Hepatocyte (in vitro differentiated cells): ENCODE measurements at regions not wholly inside any gene's neighbourhood (a gene's known extent, or its start where the extent isn't known, plus 50 kb on each side); places are given as distances from the start of the nearest gene placed in this dataset.

Source experiments
- DNase-seq: peaks from one replicate; pipeline ENCODE4 v3.0.0-alpha.2; 2016; ENCODE audit warnings: low spot score
- H2AFZ ChIP-seq: fragments of 200-600 bp; sonication (generic); 2 replicates; pipeline ENCODE4 v1.6.0; 2016; ENCODE audit warnings: antibody characterized with exemption, mild to moderate bottlenecking
- H3K27ac ChIP-seq: fragments of 200-600 bp; sonication (generic); 2 replicates; pipeline ENCODE4 v1.5.1; 2016; ENCODE audit warnings: mild to moderate bottlenecking
- H3K27me3 ChIP-seq: fragments of 200-600 bp; sonication (generic); 2 replicates; pipeline ENCODE4 v1.6.1; 2016
- H3K36me3 ChIP-seq: fragments of 200-600 bp; sonication (generic); replicated peaks from 2 replicates; pipeline ENCODE4 v1.5.1; 2016; ENCODE audit warnings: low read depth; ENCODE audit not compliant: insufficient read depth
- H3K4me1 ChIP-seq: fragments of 200-600 bp; sonication (generic); 2 replicates; pipeline ENCODE4 v1.5.1; 2016; ENCODE audit warnings: mild to moderate bottlenecking, moderate library complexity; ENCODE audit not compliant: insufficient read depth
- H3K4me2 ChIP-seq: fragments of 200-600 bp; sonication (generic); 2 replicates; pipeline ENCODE4 v1.6.0; 2016
- H3K4me3 ChIP-seq: fragments of 200-600 bp; sonication (generic); 2 replicates; pipeline ENCODE4 v1.5.1; 2016; ENCODE audit warnings: mild to moderate bottlenecking
- H3K79me2 ChIP-seq: fragments of 200-600 bp; sonication (generic); 2 replicates; pipeline ENCODE4 v1.6.0; 2017; ENCODE audit warnings: mild to moderate bottlenecking
- H3K9me2 ChIP-seq: fragments of 200-600 bp; sonication (generic); replicated peaks from 2 replicates; pipeline ENCODE4 v1.6.0; 2017; ENCODE audit warnings: mild to moderate bottlenecking; ENCODE audit not compliant: insufficient read depth
- H3K9me3 ChIP-seq: fragments of 200-600 bp; sonication (generic); 2 replicates; pipeline ENCODE4 v1.5.1; 2016; ENCODE audit warnings: low read depth, mild to moderate bottlenecking
- H4K20me1 ChIP-seq: fragments of 200-600 bp; sonication (generic); 2 replicates; pipeline ENCODE4 v1.6.0; 2016; ENCODE audit warnings: mild to moderate bottlenecking; ENCODE audit not compliant: insufficient read depth, poor library complexity, severe bottlenecking
- EZH2 ChIP-seq: fragments of 200-600 bp; sonication (generic); IDR thresholded peaks from 2 replicates; pipeline ENCODE4 v1.6.1; 2016; ENCODE audit warnings: antibody characterized with exemption, mild to moderate bottlenecking, borderline replicate concordance
- EZH2phosphoT487 ChIP-seq: fragments of 200-600 bp; sonication (generic); IDR thresholded peaks from one replicate; pipeline ENCODE4 v1.6.1; 2018; ENCODE audit warnings: antibody characterized with exemption, mild to moderate bottlenecking, low read depth, moderate library complexity; ENCODE audit not compliant: unreplicated experiment, severe bottlenecking
- WGBS: methylation state at CpG from one replicate; pipeline ENCODE4 v1.1.6; 2016; ENCODE audit warnings: low lambda C conversion rate; ENCODE audit errors: missing lambda C conversion rate; 5-methylcytosine and 5-hydroxymethylcytosine counted together
- TF ChIP-seq, protein P1 (sequence below): fragments of 200-600 bp; sonication (generic); IDR thresholded peaks from 2 replicates; pipeline ENCODE4 v1.5.1; 2016; ENCODE audit warnings: antibody characterized with exemption, mild to moderate bottlenecking; ENCODE audit not compliant: poor library complexity

DNA sequence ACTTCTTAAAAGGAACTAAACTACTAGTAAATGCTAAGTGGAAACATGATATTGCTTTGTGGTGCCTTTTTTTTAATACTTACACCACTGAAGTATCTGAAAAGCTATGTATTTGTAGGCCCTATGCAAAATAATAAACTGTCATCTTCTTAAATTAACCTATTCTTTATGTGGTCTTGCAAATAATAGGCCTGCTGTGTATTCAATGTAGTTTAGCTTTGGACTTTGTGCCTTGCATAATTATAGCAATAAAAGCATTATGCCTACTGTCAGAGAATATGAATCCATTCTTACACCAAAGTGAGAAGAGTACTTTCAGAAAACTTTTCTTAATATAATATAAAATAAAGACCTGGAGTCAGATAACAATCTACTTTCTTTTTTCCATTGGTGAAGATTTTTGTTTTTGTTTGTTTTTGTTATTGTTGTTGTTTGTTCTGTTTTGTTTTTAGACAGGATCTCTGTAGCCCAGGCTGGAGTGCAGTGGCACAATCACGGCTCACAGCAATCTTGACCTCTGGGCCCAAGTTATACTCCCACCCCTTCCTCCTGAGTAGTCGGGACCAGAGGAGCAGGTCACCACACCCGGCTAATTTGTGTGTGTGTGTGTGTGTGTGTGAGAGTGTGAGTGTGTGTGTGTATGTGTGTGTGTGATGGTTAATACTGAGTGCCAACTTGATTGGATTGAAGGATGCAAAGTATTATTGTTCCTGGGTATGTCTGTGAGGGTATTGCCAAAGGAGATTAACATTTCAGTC is 213.8 kb downstream of the SLC6A15 start:
- H4K20me1 ChIP-seq = no peaks in the 10 kb centered on the region

DNA sequence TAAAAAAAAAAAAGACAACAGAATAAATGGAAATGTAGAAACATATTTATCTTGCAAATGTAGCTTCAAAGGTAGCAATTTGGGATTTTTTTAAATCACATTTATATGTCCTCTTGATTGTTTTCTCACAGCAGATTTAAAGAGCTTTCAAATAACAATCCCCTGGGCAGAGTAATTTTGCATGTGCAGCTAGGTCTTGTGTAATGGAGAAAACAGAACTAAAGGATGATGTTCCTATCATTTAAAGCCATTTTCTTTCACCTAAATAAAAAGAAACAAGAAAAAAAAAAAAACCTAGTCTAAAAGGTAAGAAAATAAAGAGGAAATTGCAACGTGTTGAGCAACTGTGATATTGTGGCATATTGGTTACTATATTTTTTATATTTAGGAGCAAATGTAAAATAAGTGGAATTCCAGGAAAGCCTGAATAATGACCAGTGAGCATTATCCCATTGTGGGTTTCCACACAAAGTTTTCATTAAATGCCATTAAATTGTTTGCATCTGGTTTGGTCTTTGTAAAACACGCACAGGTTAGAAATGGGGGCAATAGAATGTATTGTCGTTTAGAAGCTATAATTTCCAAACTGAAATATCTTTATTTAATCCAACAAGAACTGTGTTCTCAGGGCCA is 215.6 kb downstream of the SLC6A15 start:
- Histone ChIP-seq H3K4me1 (no peaks in the 10 kb centered on the region), H3K27ac (no peak overlapping the region), H2AFZ (no peak overlapping the region), H3K4me3 (no peak overlapping the region), H3K9me3 (no peaks in the 10 kb centered on the region), H3K4me2 (no peak overlapping the region), H3K36me3 (no peaks in the 10 kb centered on the region), H4K20me1 (no peaks in the 10 kb centered on the region), H3K27me3 (no peaks in the 10 kb centered on the region), H3K79me2 (no peaks in the 10 kb centered on the region), H3K9me2 (no peaks in the 10 kb centered on the region)
- 50% methylated on average over 3 of the region's 3 CpGs for WGBS
- DNase-seq = no peak
- TF ChIP-seq EZH2 = no peak
- no peak for TF ChIP-seq EZH2phosphoT487
- TF ChIP-seq, protein P1, sequence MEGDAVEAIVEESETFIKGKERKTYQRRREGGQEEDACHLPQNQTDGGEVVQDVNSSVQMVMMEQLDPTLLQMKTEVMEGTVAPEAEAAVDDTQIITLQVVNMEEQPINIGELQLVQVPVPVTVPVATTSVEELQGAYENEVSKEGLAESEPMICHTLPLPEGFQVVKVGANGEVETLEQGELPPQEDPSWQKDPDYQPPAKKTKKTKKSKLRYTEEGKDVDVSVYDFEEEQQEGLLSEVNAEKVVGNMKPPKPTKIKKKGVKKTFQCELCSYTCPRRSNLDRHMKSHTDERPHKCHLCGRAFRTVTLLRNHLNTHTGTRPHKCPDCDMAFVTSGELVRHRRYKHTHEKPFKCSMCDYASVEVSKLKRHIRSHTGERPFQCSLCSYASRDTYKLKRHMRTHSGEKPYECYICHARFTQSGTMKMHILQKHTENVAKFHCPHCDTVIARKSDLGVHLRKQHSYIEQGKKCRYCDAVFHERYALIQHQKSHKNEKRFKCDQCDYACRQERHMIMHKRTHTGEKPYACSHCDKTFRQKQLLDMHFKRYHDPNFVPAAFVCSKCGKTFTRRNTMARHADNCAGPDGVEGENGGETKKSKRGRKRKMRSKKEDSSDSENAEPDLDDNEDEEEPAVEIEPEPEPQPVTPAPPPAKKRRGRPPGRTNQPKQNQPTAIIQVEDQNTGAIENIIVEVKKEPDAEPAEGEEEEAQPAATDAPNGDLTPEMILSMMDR = no peak

More for the DNA sequence above, 213.8 kb downstream of the SLC6A15 start:
- Histone ChIP-seq H3K4me2 (no peak overlapping the region), H3K4me3 (no peak overlapping the region), H3K36me3 (no peaks in the 10 kb centered on the region), H3K79me2 (no peaks in the 10 kb centered on the region), H3K27ac (no peak overlapping the region), H3K27me3 (no peaks in the 10 kb centered on the region), H3K4me1 (no peaks in the 10 kb centered on the region), H2AFZ (no peak overlapping the region), H3K9me3 (no peaks in the 10 kb centered on the region), H3K9me2 (no peaks in the 10 kb centered on the region)
- WGBS = 79% methylated on average over 3 of the region's 3 CpGs
- TF ChIP-seq, protein P1 = no peak
- TF ChIP-seq EZH2phosphoT487 (no peak), EZH2 (no peak)
- no peak for DNase-seq

DNA sequence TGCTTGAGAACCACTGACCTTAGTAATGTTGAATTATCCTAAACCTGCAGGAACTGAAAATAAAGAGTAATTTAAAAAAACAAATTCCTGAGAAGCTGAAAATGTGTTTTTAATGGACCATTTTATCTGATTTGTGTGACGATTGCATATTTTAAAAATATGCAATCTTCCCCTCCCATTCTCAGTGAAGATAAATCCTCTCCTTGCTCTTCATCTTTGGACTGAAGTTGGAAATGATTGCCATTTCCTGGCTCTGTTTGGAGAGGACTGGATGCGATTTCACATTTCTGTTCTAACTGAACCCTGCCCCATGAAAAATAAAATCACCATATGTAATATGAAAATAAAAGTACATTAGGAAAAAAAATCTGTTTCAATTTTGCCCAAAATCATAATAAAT is 216.3 kb downstream of the SLC6A15 start:
- TF ChIP-seq EZH2 (no peak), EZH2phosphoT487 (no peak)
- TF ChIP-seq, protein P1 = no peak
- 79% methylated on average over 2 of the region's 2 CpGs for WGBS
- Histone ChIP-seq H2AFZ (no peak overlapping the region), H3K27ac (no peak overlapping the region), H4K20me1 (no peaks in the 10 kb centered on the region), H3K36me3 (no peaks in the 10 kb centered on the region), H3K79me2 (no peaks in the 10 kb centered on the region), H3K4me2 (no peak overlapping the region), H3K9me3 (no peaks in the 10 kb centered on the region), H3K4me3 (no peak overlapping the region), H3K9me2 (no peaks in the 10 kb centered on the region), H3K4me1 (no peaks in the 10 kb centered on the region), H3K27me3 (no peaks in the 10 kb centered on the region)
- DNase-seq = no peak
